T-helper 2 cell treated with Interferon-gamma antibody and Interleukin-4, amounts not matched to agents 100 ng/mL and 5 ng/mL, for 36 hours (primary cell): ENCODE measurements at regions not wholly inside any gene's neighbourhood (a gene's known extent, or its start where the extent isn't known, plus 50 kb on each side); places are given as distances from the start of the nearest gene placed in this dataset.

Source experiments
- intact Hi-C: fragments of 100-400 bp; cut with micrococcal nuclease; formaldehyde crosslinking; loops from one replicate; pipeline ENCODE4 v1.15.1; 2023

GRCh38 chr20:39248171-39248861, 286.2 kb downstream of the DHX35 start:
- intact Hi-C loops, result no loop called here

- intact Hi-C loops, result no loop called here
These were observed 284.3 kb downstream of the DHX35 start for GRCh38 chr20:39246436-39246835.

GRCh38 chr20:39245685-39246311, 283.7 kb downstream of the DHX35 start:
- intact Hi-C loops, result no loop called here

- intact Hi-C loops, result no loop called here
These were observed 281.8 kb downstream of the DHX35 start for GRCh38 chr20:39243962-39244361.

GRCh38 chr20:39242614-39243013, 280.5 kb downstream of the DHX35 start:
- intact Hi-C loops, result no loop called here

GRCh38 chr20:39234520-39235095, 272.5 kb downstream of the DHX35 start:
- intact Hi-C loops, result no loop called here

GRCh38 chr20:39233755-39234154, 271.6 kb downstream of the DHX35 start:
- intact Hi-C loops, result no loop called here

GRCh38 chr20:39227416-39227815, 265.3 kb downstream of the DHX35 start:
- intact Hi-C loops, result no loop called here

GRCh38 chr20:39225978-39226377, 263.8 kb downstream of the DHX35 start:
- intact Hi-C loops, result no loop called here

GRCh38 chr20:39225536-39225935, 263.4 kb downstream of the DHX35 start:
- intact Hi-C loops, result no loop called here

GRCh38 chr20:39222101-39222500, 260.0 kb downstream of the DHX35 start:
- intact Hi-C loops, result no loop called here

GRCh38 chr20:39216195-39216594, 254.1 kb downstream of the DHX35 start:
- intact Hi-C loops, result no loop called here

- intact Hi-C loops, result no loop called here
These were observed 252.7 kb downstream of the DHX35 start for GRCh38 chr20:39214828-39215227.

GRCh38 chr20:39213476-39214145, 251.5 kb downstream of the DHX35 start:
- intact Hi-C loops, result no loop called here

- intact Hi-C loops, result no loop called here
These were observed 249.1 kb downstream of the DHX35 start for GRCh38 chr20:39211060-39211748.

- intact Hi-C loops, result no loop called here
These were observed 248.3 kb downstream of the DHX35 start for GRCh38 chr20:39210341-39211036.

- intact Hi-C loops, result no loop called here
These were observed 244.9 kb downstream of the DHX35 start for GRCh38 chr20:39206899-39207564.

- intact Hi-C loops, result no loop called here
These were observed 233.5 kb downstream of the DHX35 start for GRCh38 chr20:39195582-39196021.

- intact Hi-C loops, result no loop called here
These were observed 228.8 kb downstream of the DHX35 start for GRCh38 chr20:39190666-39191570.
